ENCODE measurements at regions not wholly inside any gene's neighbourhood (a gene's known extent, or its start where the extent isn't known, plus 50 kb on each side); places are given as distances from the start of the nearest gene placed in this dataset.
"Not testable (repeated sequence)": the region's sequence is repeated elsewhere in the genome, so short reads cannot be mapped to it uniquely, and the experiment has no call there.

GRCh38 chr13:86253497-86253896 is 454.3 kb upstream of the SLITRK6 start:
- H3K4me3 ChIP-seq; H3K27ac ChIP-seq; H3K9me3 ChIP-seq; DNase-seq; H3K27me3 ChIP-seq; H3K4me1 ChIP-seq; intact Hi-C loops (cut with DNase I; ENCODE audit: low total_unique reads); H3K36me3 ChIP-seq: not testable (repeated sequence)
- WGBS, 5 donors, result 29% methylated on average over 1 of the region's 5 CpGs; no CpG with 5 or more reads in 4 of the 5 donors

- DNase-seq; H3K9me3 ChIP-seq; intact Hi-C loops (cut with DNase I; ENCODE audit: low total_unique reads); H3K27me3 ChIP-seq; H3K4me3 ChIP-seq; H3K36me3 ChIP-seq; H3K27ac ChIP-seq; H3K4me1 ChIP-seq: not testable (repeated sequence)
- WGBS, 5 donors, result no CpG with 5 or more reads among the region's 2 CpGs
Measured at GRCh38 chr13:86255820-86256219, 456.6 kb upstream of the SLITRK6 start.

DNA sequence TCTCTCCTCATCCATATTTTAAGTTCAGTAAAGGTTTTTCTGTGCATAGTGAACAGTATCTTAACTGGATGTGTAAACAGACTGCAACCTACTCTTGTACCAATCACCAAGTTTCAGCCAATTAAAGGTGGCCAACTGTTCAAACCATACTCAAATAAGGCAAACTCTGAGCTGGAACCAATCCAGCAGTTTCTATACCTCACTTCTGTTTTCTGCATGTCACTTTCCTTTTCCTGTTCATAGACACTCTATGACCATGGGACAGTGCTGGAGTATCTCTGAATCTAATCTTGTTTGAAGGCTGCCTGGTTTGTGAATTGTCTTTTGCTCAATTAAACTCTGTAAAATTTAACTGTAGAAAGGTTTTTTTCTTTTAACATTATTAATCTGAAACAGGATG is 470.3 kb upstream of the SLITRK6 start:
- Histone ChIP-seq H3K9me3 (peaks cover 0 to under 1% (median 0%) of the 10 kb centered on the region in 4 donors), H3K27me3 (no peaks in the 10 kb centered on the region), H3K27ac (no peak overlapping the region), H3K4me1 (no peaks in the 10 kb centered on the region), H3K4me3 (no peak overlapping the region), H3K36me3 (no peaks in the 10 kb centered on the region)
- TF ChIP-seq POLR2A (IDR thresholded peaks at IDR 0.05), result no peak
- TF ChIP-seq EP300 (IDR thresholded peaks at IDR 0.05), result no peak
- TF ChIP-seq POLR2AphosphoS5 (IDR thresholded peaks at IDR 0.05), result no peak
- no peak for TF ChIP-seq CTCF (IDR thresholded peaks at IDR 0.05)
- intact Hi-C loops (cut with DNase I; ENCODE audit: low total_unique reads), result no loop called here
- DNase-seq, result no peak

- Histone ChIP-seq H3K9me3 (peaks cover 0 to 10% (median 0%) of the 10 kb centered on the region in 4 donors), H3K36me3 (no peaks in the 10 kb centered on the region), H3K4me1 (no peaks in the 10 kb centered on the region), H3K27ac (no peak overlapping the region), H3K4me3 (no peak overlapping the region), H3K27me3 (no peaks in the 10 kb centered on the region)
- DNase-seq, result peak in 1 of 2 donors; percentile 2
- TF ChIP-seq CTCF (IDR thresholded peaks at IDR 0.05) (no peak), POLR2AphosphoS5 (IDR thresholded peaks at IDR 0.05) (no peak), POLR2A (IDR thresholded peaks at IDR 0.05) (no peak), EP300 (IDR thresholded peaks at IDR 0.05) (no peak)
- WGBS, 5 donors, result 0 to 27% (median 13%) methylated on average over 2 of the region's 2 CpGs
- intact Hi-C loops (cut with DNase I; ENCODE audit: low total_unique reads), result no loop called here
Measured at GRCh38 chr13:86282442-86282841, 483.2 kb upstream of the SLITRK6 start.

- intact Hi-C loops (cut with DNase I; ENCODE audit: low total_unique reads), result no loop called here
- no peak for DNase-seq
- WGBS, 5 donors, result 91 to 97% (median 96%) methylated on average over 3 of the region's 3 CpGs
- H3K27me3 ChIP-seq, result no peaks in the 10 kb centered on the region
- TF ChIP-seq POLR2AphosphoS5 (IDR thresholded peaks at IDR 0.05) (no peak), POLR2A (IDR thresholded peaks at IDR 0.05) (no peak), CTCF (IDR thresholded peaks at IDR 0.05) (no peak), EP300 (IDR thresholded peaks at IDR 0.05) (no peak)
- peaks cover 0 to 7% (median 0%) of the 10 kb centered on the region in 4 donors for H3K9me3 ChIP-seq
- H3K4me1 ChIP-seq, result no peaks in the 10 kb centered on the region
- H3K4me3 ChIP-seq, result no peak overlapping the region
- H3K36me3 ChIP-seq, result no peaks in the 10 kb centered on the region
- H3K27ac ChIP-seq, result no peak overlapping the region
Measured at GRCh38 chr13:86283031-86283430, 483.8 kb upstream of the SLITRK6 start.

DNA sequence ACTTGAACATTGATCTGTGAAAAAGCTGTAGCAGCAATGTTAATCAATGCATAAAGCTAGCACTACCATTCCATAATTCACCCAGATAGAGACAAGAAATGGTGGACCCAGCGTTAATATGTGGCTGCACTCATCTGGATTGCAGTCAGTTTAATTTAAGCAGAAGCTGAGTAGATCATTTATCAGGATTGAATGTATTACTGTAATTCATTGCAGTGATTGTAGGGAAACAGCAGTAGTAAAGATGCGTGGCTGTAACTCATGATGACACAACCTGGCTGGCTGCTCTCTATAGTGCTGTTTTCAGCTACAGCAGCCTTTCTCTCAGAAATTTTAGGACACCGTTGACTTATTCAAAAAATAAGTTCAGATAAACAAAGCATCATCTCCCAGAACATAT is 499.5 kb upstream of the SLITRK6 start:
- Histone ChIP-seq H3K4me3 (no peak overlapping the region), H3K4me1 (no peaks in the 10 kb centered on the region), H3K27me3 (no peaks in the 10 kb centered on the region), H3K9me3 (peaks cover 0 to 5% (median 0%) of the 10 kb centered on the region in 4 donors), H3K36me3 (no peaks in the 10 kb centered on the region), H3K27ac (no peak overlapping the region)
- 52 to 68% (median 64%) methylated on average over 3 of the region's 3 CpGs for WGBS, 5 donors
- intact Hi-C loops (cut with DNase I; ENCODE audit: low total_unique reads), result no loop called here
- DNase-seq, result no peak
- no peak for TF ChIP-seq POLR2AphosphoS5 (IDR thresholded peaks at IDR 0.05)
- no peak for TF ChIP-seq CTCF (IDR thresholded peaks at IDR 0.05)
- no peak for TF ChIP-seq POLR2A (IDR thresholded peaks at IDR 0.05)
- TF ChIP-seq EP300 (IDR thresholded peaks at IDR 0.05), result no peak

Data from stomach (tissue), 8 donors.